HEK293T (cell line): ENCODE measurements at regions not wholly inside any gene's neighbourhood (a gene's known extent, or its start where the extent isn't known, plus 50 kb on each side); places are given as distances from the start of the nearest gene placed in this dataset.

Source experiments
- ARNT ChIP-seq: fragments of 450-650 bp; IDR thresholded peaks from 2 replicates; pipeline ENCODE4 v1.6.1; 2017; ENCODE audit warnings: mild to moderate bottlenecking
- BHLHE40 ChIP-seq: fragments of 450-650 bp; IDR thresholded peaks from 2 replicates; pipeline ENCODE4 v1.6.1; 2016; ENCODE audit warnings: mild to moderate bottlenecking, moderate library complexity, borderline replicate concordance
- CTBP1 ChIP-seq: fragments of 450-650 bp; IDR thresholded peaks from 2 replicates; pipeline ENCODE4 v1.6.1; 2016; ENCODE audit warnings: borderline replicate concordance
- ELF4 ChIP-seq: fragments of 450-650 bp; IDR thresholded peaks from 2 replicates; pipeline ENCODE4 v1.6.1; 2017; ENCODE audit warnings: antibody characterized with exemption
- FOXA1 ChIP-seq: fragments of 450-650 bp; IDR thresholded peaks from 2 replicates; pipeline ENCODE4 v1.6.1; 2016; ENCODE audit warnings: mild to moderate bottlenecking
- FOXK2 ChIP-seq: fragments of 450-650 bp; IDR thresholded peaks from 2 replicates; pipeline ENCODE4 v1.6.1; 2016; ENCODE audit warnings: mild to moderate bottlenecking
- FOXM1 ChIP-seq: fragments of 450-650 bp; IDR thresholded peaks from 2 replicates; pipeline ENCODE4 v1.6.1; 2017; ENCODE audit warnings: mild to moderate bottlenecking, borderline replicate concordance
- HDGF ChIP-seq: fragments of 450-650 bp; IDR thresholded peaks from 2 replicates; pipeline ENCODE4 v1.6.1; 2017; ENCODE audit warnings: antibody characterized with exemption, borderline replicate concordance
- LEF1 ChIP-seq: fragments of 450-650 bp; IDR thresholded peaks from 2 replicates; pipeline ENCODE4 v1.6.1; 2017; ENCODE audit warnings: mild to moderate bottlenecking, borderline replicate concordance
- NFRKB ChIP-seq: fragments of 450-650 bp; IDR thresholded peaks from 2 replicates; pipeline ENCODE4 v1.6.1; 2016; ENCODE audit warnings: mild to moderate bottlenecking, moderate library complexity
- PKNOX1 ChIP-seq: fragments of 450-650 bp; IDR thresholded peaks from 2 replicates; pipeline ENCODE4 v1.6.1; 2016
- SP1 ChIP-seq: fragments of 450-650 bp; IDR thresholded peaks from 2 replicates; pipeline ENCODE4 v1.6.1; 2017
- SUZ12 ChIP-seq: fragments of 450-650 bp; IDR thresholded peaks from 2 replicates; pipeline ENCODE4 v1.6.1; 2016; ENCODE audit warnings: mild to moderate bottlenecking
- ZNF384 ChIP-seq: fragments of 450-650 bp; IDR thresholded peaks from 2 replicates; pipeline ENCODE4 v1.6.1; 2016

GRCh38 chr4:34373456-34373855 lies 1870.9 kb downstream of the ARAP2 start:
- TF ChIP-seq SP1 (no peak), ARNT (no peak), LEF1 (no peak), ELF4 (no peak), HDGF (no peak), NFRKB (no peak), PKNOX1 (no peak), BHLHE40 (no peak), FOXM1 (no peak), FOXK2 (no peak), SUZ12 (no peak), ZNF384 (no peak), CTBP1 (no peak), FOXA1 (no peak)
